ENCODE measurements at regions not wholly inside any gene's neighbourhood (a gene's known extent, or its start where the extent isn't known, plus 50 kb on each side); places are given as distances from the start of the nearest gene placed in this dataset.

DNA sequence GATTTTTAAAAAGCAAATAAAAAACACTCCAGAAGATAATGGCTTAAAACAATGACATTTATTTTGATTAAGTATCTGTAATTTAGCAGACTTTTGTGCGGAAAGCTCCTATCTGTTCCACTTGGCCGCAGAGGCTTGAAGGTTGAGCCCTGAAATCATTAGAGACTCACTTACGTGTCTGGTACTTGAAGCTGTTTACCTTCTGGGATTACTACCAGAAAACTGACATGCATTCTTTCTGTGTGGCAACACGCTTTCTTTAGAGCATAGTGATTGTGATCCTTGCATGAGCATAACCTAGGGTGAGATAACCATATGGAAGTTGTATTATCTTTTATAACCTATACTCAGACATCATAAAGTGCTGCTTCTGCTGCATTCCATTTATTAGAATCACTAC is 298.5 kb downstream of the SI start:
- TF ChIP-seq TAF1 (IDR thresholded peaks at IDR 0.05; ENCODE audit: low read depth) (no peak), YY1 (IDR thresholded peaks at IDR 0.05; ENCODE audit: low read depth) (no peak), TEAD4 (IDR thresholded peaks at IDR 0.05) (no peak), TCF12 (IDR thresholded peaks at IDR 0.05; ENCODE audit: low read depth) (no peak), RAD21 (IDR thresholded peaks at IDR 0.05; ENCODE audit: low read depth) (no peak), CEBPB (IDR thresholded peaks at IDR 0.05) (no peak), NFIC (IDR thresholded peaks at IDR 0.05) (no peak)
- TF ChIP-seq, protein P1, sequence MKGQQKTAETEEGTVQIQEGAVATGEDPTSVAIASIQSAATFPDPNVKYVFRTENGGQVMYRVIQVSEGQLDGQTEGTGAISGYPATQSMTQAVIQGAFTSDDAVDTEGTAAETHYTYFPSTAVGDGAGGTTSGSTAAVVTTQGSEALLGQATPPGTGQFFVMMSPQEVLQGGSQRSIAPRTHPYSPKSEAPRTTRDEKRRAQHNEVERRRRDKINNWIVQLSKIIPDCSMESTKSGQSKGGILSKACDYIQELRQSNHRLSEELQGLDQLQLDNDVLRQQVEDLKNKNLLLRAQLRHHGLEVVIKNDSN (IDR thresholded peaks at IDR 0.05): no peak

DNA sequence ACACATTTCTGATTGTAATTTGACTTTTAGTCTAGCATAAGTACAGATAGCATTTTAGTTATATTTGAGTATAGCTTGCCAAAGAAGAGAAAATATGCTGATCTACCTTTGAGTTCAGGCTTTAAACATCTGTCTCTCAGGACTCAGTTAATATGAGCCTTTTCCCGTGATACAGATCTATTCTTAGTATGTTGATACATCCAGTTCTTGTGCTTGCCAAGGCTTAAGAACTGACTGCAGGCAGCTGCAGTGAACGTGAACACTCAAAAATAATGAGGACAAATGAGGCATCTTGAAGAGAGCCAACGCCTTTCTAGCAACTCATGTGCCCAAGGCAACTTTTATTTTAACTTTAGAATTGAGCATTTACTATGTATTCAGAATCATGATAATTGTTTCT is 325.5 kb downstream of the SI start:
- TF ChIP-seq CEBPB (IDR thresholded peaks at IDR 0.05) (no peak), YY1 (IDR thresholded peaks at IDR 0.05; ENCODE audit: low read depth) (no peak), TCF12 (IDR thresholded peaks at IDR 0.05; ENCODE audit: low read depth) (no peak), TEAD4 (IDR thresholded peaks at IDR 0.05) (no peak), RAD21 (IDR thresholded peaks at IDR 0.05; ENCODE audit: low read depth) (no peak), TAF1 (IDR thresholded peaks at IDR 0.05; ENCODE audit: low read depth) (no peak), FOXM1 (IDR thresholded peaks at IDR 0.05; ENCODE audit: borderline replicate concordance, low read depth) (no peak)
- TF ChIP-seq, protein P2, sequence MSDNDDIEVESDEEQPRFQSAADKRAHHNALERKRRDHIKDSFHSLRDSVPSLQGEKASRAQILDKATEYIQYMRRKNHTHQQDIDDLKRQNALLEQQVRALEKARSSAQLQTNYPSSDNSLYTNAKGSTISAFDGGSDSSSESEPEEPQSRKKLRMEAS (IDR thresholded peaks at IDR 0.05): no peak
- TF ChIP-seq, protein P3, sequence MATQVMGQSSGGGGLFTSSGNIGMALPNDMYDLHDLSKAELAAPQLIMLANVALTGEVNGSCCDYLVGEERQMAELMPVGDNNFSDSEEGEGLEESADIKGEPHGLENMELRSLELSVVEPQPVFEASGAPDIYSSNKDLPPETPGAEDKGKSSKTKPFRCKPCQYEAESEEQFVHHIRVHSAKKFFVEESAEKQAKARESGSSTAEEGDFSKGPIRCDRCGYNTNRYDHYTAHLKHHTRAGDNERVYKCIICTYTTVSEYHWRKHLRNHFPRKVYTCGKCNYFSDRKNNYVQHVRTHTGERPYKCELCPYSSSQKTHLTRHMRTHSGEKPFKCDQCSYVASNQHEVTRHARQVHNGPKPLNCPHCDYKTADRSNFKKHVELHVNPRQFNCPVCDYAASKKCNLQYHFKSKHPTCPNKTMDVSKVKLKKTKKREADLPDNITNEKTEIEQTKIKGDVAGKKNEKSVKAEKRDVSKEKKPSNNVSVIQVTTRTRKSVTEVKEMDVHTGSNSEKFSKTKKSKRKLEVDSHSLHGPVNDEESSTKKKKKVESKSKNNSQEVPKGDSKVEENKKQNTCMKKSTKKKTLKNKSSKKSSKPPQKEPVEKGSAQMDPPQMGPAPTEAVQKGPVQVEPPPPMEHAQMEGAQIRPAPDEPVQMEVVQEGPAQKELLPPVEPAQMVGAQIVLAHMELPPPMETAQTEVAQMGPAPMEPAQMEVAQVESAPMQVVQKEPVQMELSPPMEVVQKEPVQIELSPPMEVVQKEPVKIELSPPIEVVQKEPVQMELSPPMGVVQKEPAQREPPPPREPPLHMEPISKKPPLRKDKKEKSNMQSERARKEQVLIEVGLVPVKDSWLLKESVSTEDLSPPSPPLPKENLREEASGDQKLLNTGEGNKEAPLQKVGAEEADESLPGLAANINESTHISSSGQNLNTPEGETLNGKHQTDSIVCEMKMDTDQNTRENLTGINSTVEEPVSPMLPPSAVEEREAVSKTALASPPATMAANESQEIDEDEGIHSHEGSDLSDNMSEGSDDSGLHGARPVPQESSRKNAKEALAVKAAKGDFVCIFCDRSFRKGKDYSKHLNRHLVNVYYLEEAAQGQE (IDR thresholded peaks at IDR 0.05; ENCODE audit: low read depth): no peak
- TF ChIP-seq, protein P1 (IDR thresholded peaks at IDR 0.05): no peak

DNA sequence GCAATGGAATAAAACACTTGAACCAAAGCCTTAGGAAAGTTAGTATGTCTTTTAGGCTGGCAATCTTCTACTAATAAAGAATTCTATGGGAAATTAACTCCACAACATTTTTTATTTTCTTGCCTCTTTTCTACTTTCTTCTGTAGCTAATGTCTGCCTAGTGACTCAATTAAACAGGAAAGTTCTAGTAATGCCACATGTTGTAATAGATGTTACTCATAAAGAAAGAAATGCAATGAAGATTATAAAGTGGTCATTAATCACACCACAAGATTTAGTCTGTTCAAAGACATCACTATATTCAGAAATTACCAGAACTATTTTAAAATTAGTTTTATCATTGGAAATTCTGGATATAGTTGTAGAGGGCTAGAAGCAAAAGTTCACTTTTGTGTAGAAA is 329.7 kb downstream of the SI start:
- no peak for TF ChIP-seq RAD21 (IDR thresholded peaks at IDR 0.05; ENCODE audit: low read depth)

DNA sequence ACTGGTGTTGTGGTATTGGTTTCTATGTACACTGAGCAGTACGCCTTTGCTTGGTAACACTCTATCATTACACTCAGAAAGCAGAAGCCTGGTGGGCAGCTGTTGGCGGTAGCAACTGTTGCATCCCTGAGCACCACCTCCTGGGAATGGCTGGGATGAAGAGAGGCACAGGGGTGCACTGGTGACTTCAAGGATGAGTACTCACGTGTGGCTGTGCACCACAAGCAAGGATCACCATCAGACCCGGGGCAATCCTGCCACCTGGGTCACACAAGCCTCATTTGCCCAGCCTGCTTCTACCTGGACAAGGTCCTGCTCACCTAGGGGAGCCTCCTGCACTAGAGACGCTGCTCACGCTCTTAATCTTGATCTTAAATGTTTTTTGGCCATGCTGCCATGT is 336.4 kb downstream of the SI start:
- no peak for TF ChIP-seq YY1 (IDR thresholded peaks at IDR 0.05; ENCODE audit: low read depth)
- TF ChIP-seq TEAD4 (IDR thresholded peaks at IDR 0.05): no peak
- TF ChIP-seq EP300 (IDR thresholded peaks at IDR 0.05; ENCODE audit: borderline replicate concordance): no peak
- TF ChIP-seq, protein P1 (IDR thresholded peaks at IDR 0.05): no peak
- no peak for TF ChIP-seq EGR1 (IDR thresholded peaks at IDR 0.05)
- TF ChIP-seq, protein P2 (IDR thresholded peaks at IDR 0.05): no peak

DNA sequence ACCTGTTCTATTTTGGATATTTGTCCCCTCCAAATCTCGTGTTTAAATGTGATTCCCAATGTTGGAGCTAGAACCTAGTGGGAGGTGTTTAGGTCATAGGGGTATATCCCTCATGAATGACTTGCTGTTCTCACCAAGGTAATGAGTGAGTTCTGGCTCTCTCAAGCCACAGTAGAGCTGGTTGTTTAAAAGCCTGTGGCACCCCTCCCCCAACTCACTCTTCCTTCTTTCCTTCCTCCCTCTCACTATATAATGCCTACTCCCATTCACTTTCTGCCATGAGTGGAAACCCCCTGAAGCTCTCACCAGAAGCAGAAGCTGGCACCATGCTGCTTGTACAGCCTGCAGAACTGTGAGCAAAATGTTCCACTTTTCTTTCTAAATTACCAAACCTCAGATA is 341.1 kb downstream of the SI start:
- TF ChIP-seq, protein P3 (IDR thresholded peaks at IDR 0.05; ENCODE audit: low read depth): no peak
- TF ChIP-seq EP300 (IDR thresholded peaks at IDR 0.05; ENCODE audit: borderline replicate concordance) (no peak), YY1 (IDR thresholded peaks at IDR 0.05; ENCODE audit: low read depth) (no peak), NFIC (IDR thresholded peaks at IDR 0.05) (no peak), FOXM1 (IDR thresholded peaks at IDR 0.05; ENCODE audit: borderline replicate concordance, low read depth) (no peak), EGR1 (IDR thresholded peaks at IDR 0.05) (no peak), TAF1 (IDR thresholded peaks at IDR 0.05; ENCODE audit: low read depth) (no peak), CREB1 (IDR thresholded peaks at IDR 0.05; ENCODE audit: low read depth) (no peak), ZBTB7A (IDR thresholded peaks at IDR 0.05; ENCODE audit: low read depth) (no peak), TEAD4 (IDR thresholded peaks at IDR 0.05) (no peak)
- TF ChIP-seq, protein P2 (IDR thresholded peaks at IDR 0.05): no peak
- TF ChIP-seq, protein P1 (IDR thresholded peaks at IDR 0.05): no peak

DNA sequence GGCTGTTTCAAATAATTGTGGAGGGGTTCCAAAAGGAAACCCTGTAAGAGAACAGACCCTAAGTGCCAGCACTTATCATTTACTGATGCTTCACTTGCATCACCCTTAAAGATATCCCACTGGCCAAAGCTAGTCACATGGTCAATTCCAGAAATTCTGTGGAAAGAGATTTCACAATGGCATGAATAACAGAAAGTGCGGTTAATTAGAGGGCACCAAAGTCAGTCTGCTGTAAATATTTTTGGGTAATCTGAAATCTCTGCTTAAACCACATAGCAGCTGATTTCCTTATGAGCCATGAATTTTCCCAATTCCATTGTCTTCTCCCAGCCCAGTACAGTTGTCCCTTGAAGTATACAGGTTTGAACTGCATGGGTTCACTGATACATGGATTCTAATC is 346.1 kb downstream of the SI start:
- TF ChIP-seq YY1 (IDR thresholded peaks at IDR 0.05; ENCODE audit: low read depth) (no peak), TCF12 (IDR thresholded peaks at IDR 0.05; ENCODE audit: low read depth) (no peak), NFIC (IDR thresholded peaks at IDR 0.05) (no peak), EP300 (IDR thresholded peaks at IDR 0.05; ENCODE audit: borderline replicate concordance) (no peak), FOXM1 (IDR thresholded peaks at IDR 0.05; ENCODE audit: borderline replicate concordance, low read depth) (no peak)
